Parathyroid adenoma (tissue), 2 donors: ENCODE measurements at regions not wholly inside any gene's neighbourhood (a gene's known extent, or its start where the extent isn't known, plus 50 kb on each side); places are given as distances from the start of the nearest gene placed in this dataset.

Experiments used
- H2AFZ ChIP-seq: fragments of 300-600 bp; sonication (generic); one replicate; pipeline ENCODE4 v1.7.0; 2017; ENCODE audit warnings: antibody characterized with exemption, mild to moderate bottlenecking
- H3K27ac ChIP-seq: fragments of 300-600 bp; sonication (generic); one replicate; pipeline ENCODE4 v1.7.0; 2017
- H3K27me3 ChIP-seq: fragments of 300-600 bp; sonication (generic); one replicate; pipeline ENCODE4 v1.7.0; 2017; ENCODE audit warnings: low read length; ENCODE audit not compliant: control insufficient read depth, insufficient read depth
- H3K36me3 ChIP-seq: fragments of 300-600 bp; sonication (generic); one replicate; pipeline ENCODE4 v1.7.0; 2017; ENCODE audit warnings: low read length; ENCODE audit not compliant: control insufficient read depth, insufficient read depth
- H3K4me1 ChIP-seq: fragments of 300-600 bp; sonication (generic); one replicate; pipeline ENCODE4 v1.7.0; 2017; ENCODE audit warnings: control low read depth
- H3K4me2 ChIP-seq: fragments of 300-600 bp; sonication (generic); one replicate; pipeline ENCODE4 v1.7.0; 2017; ENCODE audit warnings: low read length
- H3K4me3 ChIP-seq: fragments of 300-600 bp; sonication (generic); one replicate; pipeline ENCODE4 v1.7.0; 2017; ENCODE audit warnings: low read depth, low read length
- H3K79me2 ChIP-seq: fragments of 300-600 bp; sonication (generic); one replicate; pipeline ENCODE4 v1.7.0; 2017; ENCODE audit warnings: control low read depth
- H3K9ac ChIP-seq: fragments of 300-600 bp; sonication (generic); one replicate; pipeline ENCODE4 v1.7.0; 2017; ENCODE audit warnings: mild to moderate bottlenecking
- H3K9me3 ChIP-seq: fragments of 300-600 bp; sonication (generic); one replicate; pipeline ENCODE4 v1.7.0; 2017; ENCODE audit warnings: low read length; ENCODE audit not compliant: control insufficient read depth
- TF ChIP-seq, protein P1 (sequence below): fragments of 300-600 bp; sonication (generic); IDR thresholded peaks from one replicate; pipeline ENCODE4 v1.7.0; 2017; ENCODE audit warnings: antibody characterized with exemption, mild to moderate bottlenecking
- donor health status: primary hyperparathyroidism.

DNA sequence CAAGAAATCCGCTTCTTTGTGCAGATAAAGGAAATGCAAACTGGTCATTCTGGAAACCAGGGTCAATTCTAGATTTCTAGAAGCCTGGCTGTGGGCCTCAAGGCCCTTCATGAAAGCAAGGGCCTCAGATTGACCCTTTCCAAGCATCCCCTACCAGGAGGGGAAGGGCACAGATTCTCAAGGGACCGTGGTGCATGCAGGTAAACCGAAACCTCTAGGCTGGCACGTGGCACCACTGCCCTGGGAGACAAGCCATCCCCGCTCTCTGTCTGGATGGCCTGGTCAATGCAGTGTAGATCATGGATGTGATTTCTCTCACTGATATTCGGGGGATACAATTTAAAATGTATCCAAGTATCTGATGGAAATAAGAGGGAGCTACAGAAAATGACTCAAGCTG, 69.4 kb downstream of the TOMM20 start:
- no peak overlapping the region for H2AFZ ChIP-seq
- no peaks in the 10 kb centered on the region for H3K9me3 ChIP-seq

DNA sequence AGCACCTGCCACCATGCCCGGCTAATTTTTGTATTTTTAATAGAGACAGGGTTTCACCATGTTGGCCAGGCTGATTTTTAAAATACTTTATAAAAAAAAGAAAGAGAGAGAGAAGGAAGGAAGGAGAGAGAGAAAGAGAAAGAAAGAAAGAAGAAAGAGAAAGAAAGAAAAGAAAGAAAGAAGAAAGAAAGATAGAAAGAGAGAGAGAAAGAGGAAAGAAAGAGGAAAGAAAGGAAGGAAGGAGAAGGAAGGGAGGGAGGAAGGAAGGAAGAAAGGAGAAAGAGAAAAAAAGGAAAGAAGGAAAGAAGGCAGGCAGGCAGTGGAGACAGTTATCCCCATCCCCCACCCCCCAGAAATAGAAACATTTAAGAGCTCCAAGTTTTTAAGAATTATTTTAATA, 69.9 kb downstream of the TOMM20 start:
- Histone ChIP-seq H3K9ac (no peak overlapping the region), H3K79me2 (no peaks in the 10 kb centered on the region), H3K4me2 (no peak overlapping the region), H3K36me3 (no peaks in the 10 kb centered on the region), H3K4me3 (no peak overlapping the region), H3K27ac (no peak overlapping the region), H3K9me3 (no peaks in the 10 kb centered on the region), H3K4me1 (peaks cover 12% of the 10 kb centered on the region), H3K27me3 (no peaks in the 10 kb centered on the region), H2AFZ (no peak overlapping the region)
- TF ChIP-seq, protein P1, sequence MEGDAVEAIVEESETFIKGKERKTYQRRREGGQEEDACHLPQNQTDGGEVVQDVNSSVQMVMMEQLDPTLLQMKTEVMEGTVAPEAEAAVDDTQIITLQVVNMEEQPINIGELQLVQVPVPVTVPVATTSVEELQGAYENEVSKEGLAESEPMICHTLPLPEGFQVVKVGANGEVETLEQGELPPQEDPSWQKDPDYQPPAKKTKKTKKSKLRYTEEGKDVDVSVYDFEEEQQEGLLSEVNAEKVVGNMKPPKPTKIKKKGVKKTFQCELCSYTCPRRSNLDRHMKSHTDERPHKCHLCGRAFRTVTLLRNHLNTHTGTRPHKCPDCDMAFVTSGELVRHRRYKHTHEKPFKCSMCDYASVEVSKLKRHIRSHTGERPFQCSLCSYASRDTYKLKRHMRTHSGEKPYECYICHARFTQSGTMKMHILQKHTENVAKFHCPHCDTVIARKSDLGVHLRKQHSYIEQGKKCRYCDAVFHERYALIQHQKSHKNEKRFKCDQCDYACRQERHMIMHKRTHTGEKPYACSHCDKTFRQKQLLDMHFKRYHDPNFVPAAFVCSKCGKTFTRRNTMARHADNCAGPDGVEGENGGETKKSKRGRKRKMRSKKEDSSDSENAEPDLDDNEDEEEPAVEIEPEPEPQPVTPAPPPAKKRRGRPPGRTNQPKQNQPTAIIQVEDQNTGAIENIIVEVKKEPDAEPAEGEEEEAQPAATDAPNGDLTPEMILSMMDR, result no peak

More for the DNA sequence above, 69.4 kb downstream of the TOMM20 start:
- Histone ChIP-seq H3K79me2 (no peaks in the 10 kb centered on the region), H3K4me1 (peaks cover 12% of the 10 kb centered on the region), H3K9ac (no peak overlapping the region), H3K27ac (no peak overlapping the region), H3K4me3 (no peak overlapping the region), H3K27me3 (no peaks in the 10 kb centered on the region), H3K36me3 (no peaks in the 10 kb centered on the region), H3K4me2 (no peak overlapping the region)
- TF ChIP-seq, protein P1, result no peak

DNA sequence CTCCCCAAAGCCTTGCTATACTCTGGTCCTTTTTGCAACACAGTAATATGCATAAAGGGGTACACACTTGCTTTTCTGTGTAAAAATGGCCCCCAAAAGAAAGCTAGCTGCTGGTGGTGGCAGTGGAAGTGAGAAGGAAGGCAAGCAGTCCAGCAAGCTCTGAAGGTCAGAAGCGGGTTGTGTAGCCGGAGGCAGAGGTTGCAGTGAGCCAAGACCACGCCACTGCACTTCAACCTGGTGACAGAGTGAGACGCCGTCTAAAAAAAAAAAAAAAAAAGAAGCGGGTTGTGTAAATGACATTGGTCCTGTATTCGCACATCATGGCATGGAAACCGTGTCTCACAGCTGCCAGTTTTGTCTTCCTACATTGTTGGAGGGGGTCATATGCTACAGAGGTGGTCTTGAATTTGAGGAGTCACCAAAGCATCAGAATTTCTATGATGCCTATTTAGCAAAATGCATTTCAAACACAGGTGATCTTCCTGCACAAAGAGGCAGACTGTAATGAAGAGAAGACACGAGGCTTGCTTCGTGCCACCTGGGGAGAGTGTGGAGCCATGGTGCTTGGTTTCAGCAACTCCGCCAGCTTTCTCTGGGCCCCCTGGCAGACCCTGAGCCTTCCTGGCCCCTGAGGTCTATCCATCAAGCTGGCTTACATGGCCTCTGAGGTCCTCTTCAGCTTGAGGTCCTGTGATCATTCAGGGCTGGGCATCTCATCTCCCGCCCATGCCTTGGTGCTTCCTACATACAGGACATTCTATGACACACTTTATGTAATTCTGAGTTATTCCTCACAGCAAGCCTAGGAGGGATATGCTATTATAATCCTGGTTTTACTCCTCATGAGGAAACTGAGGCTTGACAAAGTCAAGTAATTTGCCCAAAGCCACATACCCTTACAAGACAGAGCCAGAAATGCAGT, 71.0 kb downstream of the TOMM20 start:
- no peak overlapping the region for H3K4me2 ChIP-seq
- no peak overlapping the region for H3K27ac ChIP-seq
- TF ChIP-seq, protein P1, result no peak

DNA sequence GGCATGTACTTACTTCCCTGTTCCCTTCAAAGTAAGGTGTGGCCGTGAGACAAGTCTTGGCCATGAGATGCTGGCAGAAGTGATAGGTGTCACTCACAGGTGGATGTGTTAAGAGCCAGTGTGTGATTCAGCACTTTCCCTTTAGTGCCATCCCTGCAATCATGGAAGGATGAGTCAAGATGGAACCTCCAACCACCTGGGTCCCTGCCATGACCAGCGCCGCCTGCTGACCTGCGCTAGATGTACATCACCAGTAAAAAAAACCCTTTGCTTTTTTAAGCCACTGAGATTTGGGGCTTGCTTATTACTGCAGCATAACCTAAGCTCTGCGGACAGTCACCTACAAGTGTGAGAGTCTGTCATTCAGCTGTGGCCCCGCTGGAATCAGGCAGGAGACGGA, 71.7 kb downstream of the TOMM20 start:
- Histone ChIP-seq H3K4me3 (no peak overlapping the region), H3K27ac (no peak overlapping the region), H3K9ac (no peak overlapping the region), H3K36me3 (no peaks in the 10 kb centered on the region), H3K4me1 (peaks cover 8% of the 10 kb centered on the region), H2AFZ (no peak overlapping the region), H3K27me3 (no peaks in the 10 kb centered on the region), H3K79me2 (no peaks in the 10 kb centered on the region), H3K9me3 (no peaks in the 10 kb centered on the region), H3K4me2 (no peak overlapping the region)
- TF ChIP-seq, protein P1, result no peak

More for the DNA sequence above, 71.0 kb downstream of the TOMM20 start:
- no peaks in the 10 kb centered on the region for H3K9me3 ChIP-seq
- H3K9ac ChIP-seq, result no peak overlapping the region
- no peaks in the 10 kb centered on the region for H3K36me3 ChIP-seq
- H3K79me2 ChIP-seq, result no peaks in the 10 kb centered on the region
- no peak overlapping the region for H2AFZ ChIP-seq
- H3K27me3 ChIP-seq, result no peaks in the 10 kb centered on the region
- no peak overlapping the region for H3K4me3 ChIP-seq
- H3K4me1 ChIP-seq, result peaks cover 9% of the 10 kb centered on the region
